ENCODE measurements at regions not wholly inside any gene's neighbourhood (a gene's known extent, or its start where the extent isn't known, plus 50 kb on each side); places are given as distances from the start of the nearest gene placed in this dataset.
A peak's percentile ranks its signal among the peaks of the same experiment; 100 is the strongest.
"Not testable (repeated sequence)": the region's sequence is repeated elsewhere in the genome, so short reads cannot be mapped to it uniquely, and the experiment has no call there.

GRCh38 chr5:142237707-142238106, 87.1 kb downstream of the SPRY4 start:
- H3K9me3 ChIP-seq (ENCODE audit: control insufficient read depth, low read length), result no peaks in the 10 kb centered on the region
- H3K27ac ChIP-seq (ENCODE audit: low read depth, low read length, severe bottlenecking), result no peak overlapping the region
- H3K4me1 ChIP-seq (ENCODE audit: control insufficient read depth, insufficient read depth, low read length, poor library complexity, severe bottlenecking), result peaks cover 19% of the 10 kb centered on the region
- WGBS, 2 experiments (ENCODE audit: insufficient coverage in 2 of 2), result 92 to 93% methylated on average over 2 of the region's 3 CpGs
- H3K4me3 ChIP-seq (ENCODE audit: extremely low read depth, insufficient read depth, low read length, poor library complexity, severe bottlenecking), result no peak overlapping the region
- H3K36me3 ChIP-seq (ENCODE audit: control insufficient read depth, insufficient read depth, low read length), result no peaks in the 10 kb centered on the region

- not testable (repeated sequence) for H3K4me3 ChIP-seq (ENCODE audit: extremely low read depth, insufficient read depth, low read length, poor library complexity, severe bottlenecking); H3K27ac ChIP-seq (ENCODE audit: low read depth, low read length, severe bottlenecking); H3K9me3 ChIP-seq (ENCODE audit: control insufficient read depth, low read length); H3K36me3 ChIP-seq (ENCODE audit: control insufficient read depth, insufficient read depth, low read length)
- 74 to 89% methylated on average over 3 to 6 of the region's 10 CpGs for WGBS, 2 experiments (ENCODE audit: insufficient coverage in 2 of 2)
- H3K4me1 ChIP-seq (ENCODE audit: control insufficient read depth, insufficient read depth, low read length, poor library complexity, severe bottlenecking), result peaks cover 19% of the 10 kb centered on the region
Measured at GRCh38 chr5:142236673-142237290, 88.0 kb downstream of the SPRY4 start.

- no peaks in the 10 kb centered on the region for H3K36me3 ChIP-seq (ENCODE audit: control insufficient read depth, insufficient read depth, low read length)
- peaks cover 19% of the 10 kb centered on the region for H3K4me1 ChIP-seq (ENCODE audit: control insufficient read depth, insufficient read depth, low read length, poor library complexity, severe bottlenecking)
- H3K9me3 ChIP-seq (ENCODE audit: control insufficient read depth, low read length), result no peaks in the 10 kb centered on the region
- H3K27ac ChIP-seq (ENCODE audit: low read depth, low read length, severe bottlenecking), result peak overlapping the region; percentile 11
- no peak overlapping the region for H3K4me3 ChIP-seq (ENCODE audit: extremely low read depth, insufficient read depth, low read length, poor library complexity, severe bottlenecking)
- WGBS, 2 experiments (ENCODE audit: insufficient coverage in 2 of 2), result 77 to 79% methylated on average over 20 to 23 of the region's 24 CpGs
Measured at GRCh38 chr5:142235870-142236672, 88.8 kb downstream of the SPRY4 start.

GRCh38 chr5:142235050-142235797, 89.6 kb downstream of the SPRY4 start:
- WGBS, 2 experiments (ENCODE audit: insufficient coverage in 2 of 2), result 26 to 29% methylated on average over 8 to 14 of the region's 14 CpGs
- Histone ChIP-seq H3K4me1 (ENCODE audit: control insufficient read depth, insufficient read depth, low read length, poor library complexity, severe bottlenecking) (peaks cover 19% of the 10 kb centered on the region), H3K4me3 (ENCODE audit: extremely low read depth, insufficient read depth, low read length, poor library complexity, severe bottlenecking) (no peak overlapping the region), H3K27ac (ENCODE audit: low read depth, low read length, severe bottlenecking) (peak overlapping the region; percentile 10), H3K36me3 (ENCODE audit: control insufficient read depth, insufficient read depth, low read length) (no peaks in the 10 kb centered on the region), H3K9me3 (ENCODE audit: control insufficient read depth, low read length) (no peaks in the 10 kb centered on the region)

GRCh38 chr5:142233083-142234032, 91.5 kb downstream of the SPRY4 start:
- 89 to 92% methylated on average over 12 to 14 of the region's 16 CpGs for WGBS, 2 experiments (ENCODE audit: insufficient coverage in 2 of 2)
- peaks cover 19% of the 10 kb centered on the region for H3K4me1 ChIP-seq (ENCODE audit: control insufficient read depth, insufficient read depth, low read length, poor library complexity, severe bottlenecking)
- H3K27ac ChIP-seq (ENCODE audit: low read depth, low read length, severe bottlenecking), result no peak overlapping the region
- no peaks in the 10 kb centered on the region for H3K36me3 ChIP-seq (ENCODE audit: control insufficient read depth, insufficient read depth, low read length)
- H3K4me3 ChIP-seq (ENCODE audit: extremely low read depth, insufficient read depth, low read length, poor library complexity, severe bottlenecking), result no peak overlapping the region
- no peaks in the 10 kb centered on the region for H3K9me3 ChIP-seq (ENCODE audit: control insufficient read depth, low read length)

- H3K27ac ChIP-seq (ENCODE audit: low read depth, low read length, severe bottlenecking); H3K36me3 ChIP-seq (ENCODE audit: control insufficient read depth, insufficient read depth, low read length); H3K9me3 ChIP-seq (ENCODE audit: control insufficient read depth, low read length); H3K4me3 ChIP-seq (ENCODE audit: extremely low read depth, insufficient read depth, low read length, poor library complexity, severe bottlenecking): not testable (repeated sequence)
- peaks cover 17% of the 10 kb centered on the region for H3K4me1 ChIP-seq (ENCODE audit: control insufficient read depth, insufficient read depth, low read length, poor library complexity, severe bottlenecking)
- 80 to 100% methylated on average over 1 to 4 of the region's 4 CpGs for WGBS, 2 experiments (ENCODE audit: insufficient coverage in 2 of 2)
Measured at GRCh38 chr5:142230949-142231348, 93.9 kb downstream of the SPRY4 start.

- H3K4me3 ChIP-seq (ENCODE audit: extremely low read depth, insufficient read depth, low read length, poor library complexity, severe bottlenecking), result no peak overlapping the region
- peaks cover 31% of the 10 kb centered on the region for H3K4me1 ChIP-seq (ENCODE audit: control insufficient read depth, insufficient read depth, low read length, poor library complexity, severe bottlenecking)
- peaks cover 5% of the 10 kb centered on the region for H3K9me3 ChIP-seq (ENCODE audit: control insufficient read depth, low read length)
- 83 to 99% methylated on average over 4 to 8 of the region's 8 CpGs for WGBS, 2 experiments (ENCODE audit: insufficient coverage in 2 of 2)
- H3K36me3 ChIP-seq (ENCODE audit: control insufficient read depth, insufficient read depth, low read length), result no peaks in the 10 kb centered on the region
- H3K27ac ChIP-seq (ENCODE audit: low read depth, low read length, severe bottlenecking), result no peak overlapping the region
Measured at GRCh38 chr5:142225141-142225540, 99.7 kb downstream of the SPRY4 start.

- WGBS, 2 experiments (ENCODE audit: insufficient coverage in 2 of 2), result 90 to 94% methylated on average over 5 to 7 of the region's 12 CpGs
Measured at GRCh38 chr5:142222866-142223558, 101.8 kb downstream of the SPRY4 start.

GRCh38 chr5:142222225-142222865, 102.5 kb downstream of the SPRY4 start:
- 76 to 83% methylated on average over 9 to 10 of the region's 14 CpGs for WGBS, 2 experiments (ENCODE audit: insufficient coverage in 2 of 2)
- H3K9me3 ChIP-seq (ENCODE audit: control insufficient read depth, low read length), result peaks cover 1% of the 10 kb centered on the region
- no peak overlapping the region for H3K27ac ChIP-seq (ENCODE audit: low read depth, low read length, severe bottlenecking)
- H3K36me3 ChIP-seq (ENCODE audit: control insufficient read depth, insufficient read depth, low read length), result no peaks in the 10 kb centered on the region
- H3K4me3 ChIP-seq (ENCODE audit: extremely low read depth, insufficient read depth, low read length, poor library complexity, severe bottlenecking), result no peak overlapping the region
- H3K4me1 ChIP-seq (ENCODE audit: control insufficient read depth, insufficient read depth, low read length, poor library complexity, severe bottlenecking), result peaks cover 34% of the 10 kb centered on the region

More at GRCh38 chr5:142222866-142223558, 101.8 kb downstream of the SPRY4 start:
- Histone ChIP-seq H3K4me1 (ENCODE audit: control insufficient read depth, insufficient read depth, low read length, poor library complexity, severe bottlenecking) (peaks cover 31% of the 10 kb centered on the region), H3K9me3 (ENCODE audit: control insufficient read depth, low read length) (peaks cover 5% of the 10 kb centered on the region), H3K27ac (ENCODE audit: low read depth, low read length, severe bottlenecking) (no peak overlapping the region), H3K36me3 (ENCODE audit: control insufficient read depth, insufficient read depth, low read length) (no peaks in the 10 kb centered on the region), H3K4me3 (ENCODE audit: extremely low read depth, insufficient read depth, low read length, poor library complexity, severe bottlenecking) (no peak overlapping the region)
